Vagina (tissue), 2 donors: ENCODE measurements at regions not wholly inside any gene's neighbourhood (a gene's known extent, or its start where the extent isn't known, plus 50 kb on each side); places are given as distances from the start of the nearest gene placed in this dataset.
"Not testable (repeated sequence)": the region's sequence is repeated elsewhere in the genome, so short reads cannot be mapped to it uniquely, and the experiment has no call there.

Source experiments
- CTCF ChIP-seq, 3 experiments: fragments of 450-650 bp in 2 of 3; fragments of 200-600 bp in 1 of 3; sonication (generic) in 1 of 3; IDR thresholded peaks; one replicate each; pipeline ENCODE4 v1.5.1; 2017 to 2019; ENCODE audit warnings: antibody characterized with exemption in 3 of 3, mild to moderate bottlenecking in 2 of 3, moderate library complexity in 2 of 3
- POLR2A ChIP-seq, 2 donors: fragments of 450-650 bp; IDR thresholded peaks; one replicate each; pipeline ENCODE4 v1.6.1; 2017; ENCODE audit warnings: antibody characterized with exemption in 2 of 2, mild to moderate bottlenecking in 2 of 2, moderate library complexity in 2 of 2

- TF ChIP-seq POLR2A, CTCF (IDR thresholded peaks at IDR 0.05): not testable (repeated sequence)
Observed at GRCh38 chr5:168143521-168143920, 147.9 kb upstream of the WWC1 start.
